ENCODE measurements at regions not wholly inside any gene's neighbourhood (a gene's known extent, or its start where the extent isn't known, plus 50 kb on each side); places are given as distances from the start of the nearest gene placed in this dataset.

GRCh38 chr20:52540509-52540908 lies 348.9 kb upstream of the ZFP64 start:
- DNase-seq, result no peak

- DNase-seq, result no peak
These were observed 348.3 kb upstream of the ZFP64 start for GRCh38 chr20:52539891-52540290.

- DNase-seq, result no peak
These were observed 345.3 kb upstream of the ZFP64 start for GRCh38 chr20:52536841-52537400.

- DNase-seq, result no peak
These were observed 344.5 kb upstream of the ZFP64 start for GRCh38 chr20:52536040-52536439.

- DNase-seq, result no peak
These were observed 343.0 kb upstream of the ZFP64 start for GRCh38 chr20:52534616-52535015.

- no peak for DNase-seq
These were observed 341.8 kb upstream of the ZFP64 start for GRCh38 chr20:52533401-52533800.

- DNase-seq, result no peak
These were observed 341.1 kb upstream of the ZFP64 start for GRCh38 chr20:52532674-52533073.

- no peak for DNase-seq
These were observed 339.0 kb upstream of the ZFP64 start for GRCh38 chr20:52530571-52530970.

- DNase-seq, result no peak
These were observed 338.2 kb upstream of the ZFP64 start for GRCh38 chr20:52529826-52530225.

GRCh38 chr20:52524861-52525260 lies 333.3 kb upstream of the ZFP64 start:
- DNase-seq, result no peak

- DNase-seq, result no peak
These were observed 327.2 kb upstream of the ZFP64 start for GRCh38 chr20:52518735-52519134.

- no peak for DNase-seq
These were observed 324.3 kb upstream of the ZFP64 start for GRCh38 chr20:52515877-52516276.

GRCh38 chr20:52500157-52500556 lies 308.6 kb upstream of the ZFP64 start:
- no peak for DNase-seq

GRCh38 chr20:52497731-52498130 lies 306.2 kb upstream of the ZFP64 start:
- DNase-seq, result no peak

GRCh38 chr20:52496191-52496590 lies 304.6 kb upstream of the ZFP64 start:
- DNase-seq, result no peak

- DNase-seq, result no peak
These were observed 302.7 kb upstream of the ZFP64 start for GRCh38 chr20:52494244-52494643.

GRCh38 chr20:52493171-52493721 lies 301.7 kb upstream of the ZFP64 start:
- no peak for DNase-seq

GRCh38 chr20:52490711-52491430 lies 299.3 kb upstream of the ZFP64 start:
- DNase-seq, result no peak

- DNase-seq, result no peak
These were observed 292.9 kb upstream of the ZFP64 start for GRCh38 chr20:52484438-52484837.

GRCh38 chr20:52483382-52483781 lies 291.8 kb upstream of the ZFP64 start:
- DNase-seq, result no peak

GRCh38 chr20:52482044-52482443 lies 290.5 kb upstream of the ZFP64 start:
- DNase-seq, result no peak

GRCh38 chr20:52481443-52481842 lies 289.9 kb upstream of the ZFP64 start:
- no peak for DNase-seq

GRCh38 chr20:52476074-52476750 lies 284.6 kb upstream of the ZFP64 start:
- DNase-seq, result no peak

GRCh38 chr20:52473186-52473585 lies 281.6 kb upstream of the ZFP64 start:
- no peak for DNase-seq
